GM21515 (cell line): ENCODE measurements at regions not wholly inside any gene's neighbourhood (a gene's known extent, or its start where the extent isn't known, plus 50 kb on each side); places are given as distances from the start of the nearest gene placed in this dataset.

Source experiments
- ATAC-seq: cut with Tn5 transposase; IDR thresholded peaks from one replicate; pipeline ENCODE4 v1.9.1; 2021; ENCODE audit not compliant: unreplicated experiment

GRCh38 chr13:64305246-64305645 is 2889.6 kb upstream of the PCDH20 start:
- ATAC-seq: no peak

GRCh38 chr13:64300239-64300638 is 2884.6 kb upstream of the PCDH20 start:
- no peak for ATAC-seq

- no peak for ATAC-seq
These were observed 2878.3 kb upstream of the PCDH20 start for GRCh38 chr13:64293923-64294322.

GRCh38 chr13:64289702-64290101 is 2874.1 kb upstream of the PCDH20 start:
- ATAC-seq: no peak

- no peak for ATAC-seq
These were observed 2868.3 kb upstream of the PCDH20 start for GRCh38 chr13:64283926-64284325.

- no peak for ATAC-seq
These were observed 2862.8 kb upstream of the PCDH20 start for GRCh38 chr13:64278493-64278892.

GRCh38 chr13:64277097-64277496 is 2861.4 kb upstream of the PCDH20 start:
- ATAC-seq: no peak

GRCh38 chr13:64276232-64276631 is 2860.6 kb upstream of the PCDH20 start:
- no peak for ATAC-seq

GRCh38 chr13:64274481-64275217 is 2859.0 kb upstream of the PCDH20 start:
- no peak for ATAC-seq

GRCh38 chr13:64273780-64274179 is 2858.1 kb upstream of the PCDH20 start:
- no peak for ATAC-seq

GRCh38 chr13:64272681-64273080 is 2857.0 kb upstream of the PCDH20 start:
- ATAC-seq: no peak

GRCh38 chr13:64266024-64266423 is 2850.4 kb upstream of the PCDH20 start:
- ATAC-seq: no peak

GRCh38 chr13:64263285-64263684 is 2847.6 kb upstream of the PCDH20 start:
- no peak for ATAC-seq

GRCh38 chr13:64256751-64257150 is 2841.1 kb upstream of the PCDH20 start:
- no peak for ATAC-seq

GRCh38 chr13:64255988-64256387 is 2840.3 kb upstream of the PCDH20 start:
- no peak for ATAC-seq

- no peak for ATAC-seq
These were observed 2832.9 kb upstream of the PCDH20 start for GRCh38 chr13:64248371-64249065.

GRCh38 chr13:64239372-64239771 is 2823.7 kb upstream of the PCDH20 start:
- ATAC-seq: no peak

- ATAC-seq: no peak
These were observed 2818.6 kb upstream of the PCDH20 start for GRCh38 chr13:64234255-64234654.

- no peak for ATAC-seq
These were observed 2807.4 kb upstream of the PCDH20 start for GRCh38 chr13:64223016-64223415.

- no peak for ATAC-seq
These were observed 2791.0 kb upstream of the PCDH20 start for GRCh38 chr13:64206430-64207225.

GRCh38 chr13:64202517-64202916 is 2786.9 kb upstream of the PCDH20 start:
- ATAC-seq: no peak

GRCh38 chr13:64197232-64197631 is 2781.6 kb upstream of the PCDH20 start:
- no peak for ATAC-seq
